ENCODE measurements at regions not wholly inside any gene's neighbourhood (a gene's known extent, or its start where the extent isn't known, plus 50 kb on each side); places are given as distances from the start of the nearest gene placed in this dataset.

DNA sequence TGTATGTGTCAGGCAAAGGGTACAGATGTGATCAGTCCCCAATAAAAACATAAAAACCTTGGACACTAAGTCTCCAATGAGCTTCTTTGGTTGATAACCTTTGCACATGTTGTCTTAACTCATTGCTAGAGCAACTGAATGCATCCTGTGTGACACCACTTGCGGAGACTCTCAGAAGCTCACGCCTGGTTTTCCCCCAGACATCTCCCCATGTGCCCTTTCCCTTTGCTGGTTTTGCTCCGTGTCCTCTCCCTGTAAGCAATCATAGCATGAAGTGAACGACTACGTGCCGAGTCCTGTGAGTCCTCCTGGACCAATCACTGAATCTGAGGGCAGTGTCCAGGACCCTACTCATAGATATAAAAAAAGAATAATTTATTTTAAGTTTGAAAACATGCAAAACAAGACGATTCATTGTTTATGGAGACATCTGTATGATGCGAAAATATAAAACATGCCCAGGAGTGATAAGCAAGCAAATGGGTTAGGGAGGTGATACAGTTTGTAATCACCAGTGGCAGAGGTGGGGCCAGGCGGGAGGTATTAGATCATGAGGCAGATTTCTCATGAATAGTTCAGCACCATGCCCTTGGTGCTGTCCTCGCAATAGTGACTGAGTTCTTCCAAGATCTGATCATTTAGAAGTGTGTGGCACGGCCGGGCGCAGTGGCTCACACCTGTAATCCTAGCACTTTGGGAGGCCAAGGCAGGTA, 115.5 kb downstream of the MED10 start:
- Histone ChIP-seq H2BK12ac (ENCODE audit: insufficient read length, low read depth, low read length) (no peak overlapping the region), H4K20me1 (ENCODE audit: control insufficient read depth, insufficient read depth, insufficient read length) (no peaks in the 10 kb centered on the region), H3K18ac (ENCODE audit: insufficient read length, low read depth, low read length) (no peak overlapping the region), H3K14ac (ENCODE audit: insufficient read depth, low read length) (no peak overlapping the region), H3K4ac (ENCODE audit: low read depth, low read length) (no peak overlapping the region), H4K91ac (ENCODE audit: insufficient read length, low read depth, low read length) (no peak overlapping the region), H3K4me2 (ENCODE audit: insufficient read depth, insufficient read length, low read length) (no peak overlapping the region), H3K56ac (ENCODE audit: insufficient read length, low read depth, low read length) (no peak overlapping the region), H2AK5ac (ENCODE audit: insufficient read length, low read length) (no peak overlapping the region), H3K27ac (ENCODE audit: insufficient read length, low read depth, low read length) (no peak overlapping the region), H4K5ac (ENCODE audit: insufficient read length, low read depth, low read length) (no peak overlapping the region), H3T11ph (ENCODE audit: low read length) (no peak overlapping the region), H2BK15ac (ENCODE audit: low read depth, low read length) (no peak overlapping the region), H2AFZ (ENCODE audit: low read length) (no peak overlapping the region), H3K4me1 (ENCODE audit: insufficient read depth, low read length) (no peaks in the 10 kb centered on the region), H3K9me3 (ENCODE audit: control insufficient read depth, low read depth, low read length) (no peaks in the 10 kb centered on the region), H2BK20ac (ENCODE audit: low read depth, low read length, poor library complexity, severe bottlenecking) (no peak overlapping the region), H3K23ac (ENCODE audit: insufficient read length, low read depth, low read length) (no peak overlapping the region), H3K27me3 (ENCODE audit: insufficient read depth, low read length) (no peaks in the 10 kb centered on the region), H3K79me2 (ENCODE audit: insufficient read depth, low read length) (no peaks in the 10 kb centered on the region), H4K8ac (replicated peaks; ENCODE audit: insufficient read length, low read depth, low read length) (no peak overlapping the region), H2BK120ac (ENCODE audit: low read depth, low read length, poor library complexity, severe bottlenecking) (no peak overlapping the region), H3K9ac (ENCODE audit: extremely low read depth, insufficient read length, low read length) (no peak overlapping the region), H3K23me2 (ENCODE audit: insufficient read length, low read depth, low read length, poor library complexity, severe bottlenecking) (no peaks in the 10 kb centered on the region), H2BK5ac (ENCODE audit: insufficient read length, low read length) (no peak overlapping the region), H3K79me1 (ENCODE audit: insufficient read depth, low read depth, low read length, poor library complexity, severe bottlenecking) (no peaks in the 10 kb centered on the region)
- Mint-ChIP-seq H3K4me3 (no peak overlapping the region), H3K27me3 (ENCODE audit: low read depth) (peaks cover 11% of the 10 kb centered on the region), H3K36me3 (ENCODE audit: insufficient read depth in 1 of 3, low read depth in 3 of 3) (no peaks in the 10 kb centered on the region; a peak in 1 of 7 replicates), H3K4me1 (0 out of 4 replicates have a peak, but pooled peaks cover 0 to 2% of the 10 kb centered on the region in 2 experiments), H3K27ac (no peak overlapping the region), H3K9me3 (peaks cover 2 to 3% of the 10 kb centered on the region in 2 experiments; a peak in 1 of 5 replicates)
- TF ChIP-seq, protein P1, sequence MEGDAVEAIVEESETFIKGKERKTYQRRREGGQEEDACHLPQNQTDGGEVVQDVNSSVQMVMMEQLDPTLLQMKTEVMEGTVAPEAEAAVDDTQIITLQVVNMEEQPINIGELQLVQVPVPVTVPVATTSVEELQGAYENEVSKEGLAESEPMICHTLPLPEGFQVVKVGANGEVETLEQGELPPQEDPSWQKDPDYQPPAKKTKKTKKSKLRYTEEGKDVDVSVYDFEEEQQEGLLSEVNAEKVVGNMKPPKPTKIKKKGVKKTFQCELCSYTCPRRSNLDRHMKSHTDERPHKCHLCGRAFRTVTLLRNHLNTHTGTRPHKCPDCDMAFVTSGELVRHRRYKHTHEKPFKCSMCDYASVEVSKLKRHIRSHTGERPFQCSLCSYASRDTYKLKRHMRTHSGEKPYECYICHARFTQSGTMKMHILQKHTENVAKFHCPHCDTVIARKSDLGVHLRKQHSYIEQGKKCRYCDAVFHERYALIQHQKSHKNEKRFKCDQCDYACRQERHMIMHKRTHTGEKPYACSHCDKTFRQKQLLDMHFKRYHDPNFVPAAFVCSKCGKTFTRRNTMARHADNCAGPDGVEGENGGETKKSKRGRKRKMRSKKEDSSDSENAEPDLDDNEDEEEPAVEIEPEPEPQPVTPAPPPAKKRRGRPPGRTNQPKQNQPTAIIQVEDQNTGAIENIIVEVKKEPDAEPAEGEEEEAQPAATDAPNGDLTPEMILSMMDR (conservative IDR thresholded peaks at IDR 0.05) = no peak
- WGBS (ENCODE audit: extremely low coverage, insufficient read length, low lambda C conversion rate) = no CpG with 5 or more reads among the region's 13 CpGs
- no peak for DNase-seq
